ENCODE measurements at regions not wholly inside any gene's neighbourhood (a gene's known extent, or its start where the extent isn't known, plus 50 kb on each side); places are given as distances from the start of the nearest gene placed in this dataset.

- no peak for TF ChIP-seq CTCF (IDR thresholded peaks at IDR 0.05)
- peaks cover 61% of the 10 kb centered on the region for H3K27me3 Mint-ChIP-seq (ENCODE audit: unreplicated experiment)
- H3K9me3 Mint-ChIP-seq (ENCODE audit: unreplicated experiment), result no peaks in the 10 kb centered on the region
- no peaks in the 10 kb centered on the region for H3K36me3 Mint-ChIP-seq (ENCODE audit: unreplicated experiment)
- H3K4me1 Mint-ChIP-seq (ENCODE audit: unreplicated experiment), result peaks cover 26% of the 10 kb centered on the region
- DNase-seq (ENCODE audit: extremely low spot score, unreplicated experiment), result no peak
- no peak overlapping the region for H3K27ac Mint-ChIP-seq (ENCODE audit: unreplicated experiment)
- H3K4me3 Mint-ChIP-seq (ENCODE audit: unreplicated experiment), result no peak overlapping the region
Observed at GRCh38 chr6:165985281-165985805, 182.3 kb downstream of the TBXT start.

- Mint-ChIP-seq H3K27ac (ENCODE audit: unreplicated experiment) (no peak overlapping the region), H3K4me1 (ENCODE audit: unreplicated experiment) (peaks cover 26% of the 10 kb centered on the region)
Observed at GRCh38 chr6:165984729-165985275, 182.8 kb downstream of the TBXT start.

GRCh38 chr6:165983112-165984072 lies 184.3 kb downstream of the TBXT start:
- H3K27me3 Mint-ChIP-seq (ENCODE audit: unreplicated experiment), result peaks cover 59% of the 10 kb centered on the region
- TF ChIP-seq CTCF (IDR thresholded peaks at IDR 0.05), result no peak
- H3K4me1 Mint-ChIP-seq (ENCODE audit: unreplicated experiment), result peaks cover 19% of the 10 kb centered on the region
- no peaks in the 10 kb centered on the region for H3K36me3 Mint-ChIP-seq (ENCODE audit: unreplicated experiment)
- H3K9me3 Mint-ChIP-seq (ENCODE audit: unreplicated experiment), result no peaks in the 10 kb centered on the region
- H3K27ac Mint-ChIP-seq (ENCODE audit: unreplicated experiment), result no peak overlapping the region
- no peak for DNase-seq (ENCODE audit: extremely low spot score, unreplicated experiment)
- no peak overlapping the region for H3K4me3 Mint-ChIP-seq (ENCODE audit: unreplicated experiment)

More at GRCh38 chr6:165984729-165985275, 182.8 kb downstream of the TBXT start:
- Mint-ChIP-seq H3K27me3 (ENCODE audit: unreplicated experiment) (peaks cover 59% of the 10 kb centered on the region), H3K9me3 (ENCODE audit: unreplicated experiment) (no peaks in the 10 kb centered on the region), H3K36me3 (ENCODE audit: unreplicated experiment) (no peaks in the 10 kb centered on the region), H3K4me3 (ENCODE audit: unreplicated experiment) (no peak overlapping the region)
- no peak for DNase-seq (ENCODE audit: extremely low spot score, unreplicated experiment)
- TF ChIP-seq CTCF (IDR thresholded peaks at IDR 0.05), result no peak

GRCh38 chr6:165978476-165978875 lies 189.2 kb downstream of the TBXT start:
- H3K27ac Mint-ChIP-seq (ENCODE audit: unreplicated experiment), result no peak overlapping the region
- no peaks in the 10 kb centered on the region for H3K4me1 Mint-ChIP-seq (ENCODE audit: unreplicated experiment)
- no peak for DNase-seq (ENCODE audit: extremely low spot score, unreplicated experiment)
- no peaks in the 10 kb centered on the region for H3K9me3 Mint-ChIP-seq (ENCODE audit: unreplicated experiment)
- H3K27me3 Mint-ChIP-seq (ENCODE audit: unreplicated experiment), result peaks cover 42% of the 10 kb centered on the region
- H3K4me3 Mint-ChIP-seq (ENCODE audit: unreplicated experiment), result no peak overlapping the region
- H3K36me3 Mint-ChIP-seq (ENCODE audit: unreplicated experiment), result peaks cover 2% of the 10 kb centered on the region
- TF ChIP-seq CTCF (IDR thresholded peaks at IDR 0.05), result no peak

- H3K27me3 Mint-ChIP-seq (ENCODE audit: unreplicated experiment), result peaks cover 30% of the 10 kb centered on the region
- TF ChIP-seq CTCF (IDR thresholded peaks at IDR 0.05), result no peak
Observed at GRCh38 chr6:165976684-165977083, 191.0 kb downstream of the TBXT start.

More at GRCh38 chr6:165976684-165977083, 191.0 kb downstream of the TBXT start:
- H3K9me3 Mint-ChIP-seq (ENCODE audit: unreplicated experiment), result no peaks in the 10 kb centered on the region
- peaks cover 2% of the 10 kb centered on the region for H3K4me1 Mint-ChIP-seq (ENCODE audit: unreplicated experiment)
- no peak overlapping the region for H3K27ac Mint-ChIP-seq (ENCODE audit: unreplicated experiment)
- H3K36me3 Mint-ChIP-seq (ENCODE audit: unreplicated experiment), result peaks cover 2% of the 10 kb centered on the region
- DNase-seq (ENCODE audit: extremely low spot score, unreplicated experiment), result no peak
- no peak overlapping the region for H3K4me3 Mint-ChIP-seq (ENCODE audit: unreplicated experiment)

All from osteocyte (in vitro differentiated cells).